Inferior parietal cortex (tissue), 1 donor: ENCODE measurements at regions not wholly inside any gene's neighbourhood (a gene's known extent, or its start where the extent isn't known, plus 50 kb on each side); places are given as distances from the start of the nearest gene placed in this dataset.

ENCODE experiments used
- DNase-seq: peaks from one replicate; pipeline ENCODE4 v3.0.0-alpha.2; 2016; ENCODE audit errors: extremely low spot score

- DNase-seq: no peak
Observed at GRCh38 chr2:144242311-144242710, 277.6 kb downstream of the ZEB2 start.

- no peak for DNase-seq
Observed at GRCh38 chr2:144241801-144242200, 278.1 kb downstream of the ZEB2 start.

DNA sequence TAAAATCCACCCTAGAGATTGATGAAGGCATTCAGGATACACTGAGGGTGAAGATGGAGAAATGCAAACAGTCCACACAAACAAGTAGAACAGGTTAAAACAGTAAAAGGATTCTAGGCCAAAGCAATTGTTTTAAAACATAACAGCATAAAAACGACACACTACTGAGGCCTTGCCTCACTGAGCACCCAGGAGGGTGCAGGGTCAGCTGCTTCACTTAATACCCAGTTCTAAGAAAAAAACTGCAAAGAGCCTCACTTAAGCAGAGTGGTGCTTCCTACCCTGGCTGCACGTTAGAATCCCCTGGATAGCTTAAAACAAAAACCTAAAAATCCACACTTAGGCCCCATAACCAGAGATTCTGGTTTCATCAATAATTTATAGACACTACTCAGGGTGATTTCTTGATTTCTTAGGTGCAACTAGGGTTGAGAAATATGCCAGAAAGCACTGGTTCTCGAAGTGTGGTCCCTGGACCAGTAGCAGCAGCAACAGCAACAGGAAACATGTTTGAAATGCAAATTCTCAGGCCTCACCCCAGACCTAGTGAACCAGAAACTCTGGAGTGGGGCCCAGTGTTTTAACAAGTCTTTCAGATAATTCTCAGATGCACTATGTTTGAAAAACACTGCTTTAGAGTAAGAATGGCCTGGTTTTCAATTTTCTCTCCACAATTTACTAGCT lies 279.1 kb downstream of the ZEB2 start:
- DNase-seq: no peak

GRCh38 chr2:144239726-144240125 lies 280.2 kb downstream of the ZEB2 start:
- no peak for DNase-seq

GRCh38 chr2:144239306-144239705 lies 280.6 kb downstream of the ZEB2 start:
- DNase-seq: no peak

- no peak for DNase-seq
Observed at GRCh38 chr2:144237830-144238627, 281.9 kb downstream of the ZEB2 start.

GRCh38 chr2:144237108-144237507 lies 282.8 kb downstream of the ZEB2 start:
- DNase-seq: no peak

- DNase-seq: no peak
Observed at GRCh38 chr2:144235050-144235449, 284.9 kb downstream of the ZEB2 start.

GRCh38 chr2:144234542-144234871 lies 285.4 kb downstream of the ZEB2 start:
- DNase-seq: no peak

GRCh38 chr2:144233733-144234541 lies 286.0 kb downstream of the ZEB2 start:
- DNase-seq: no peak

GRCh38 chr2:144233317-144233716 lies 286.6 kb downstream of the ZEB2 start:
- peak; percentile 62 for DNase-seq

- no peak for DNase-seq
Observed at GRCh38 chr2:144230448-144231085, 289.4 kb downstream of the ZEB2 start.

GRCh38 chr2:144230033-144230432 lies 289.9 kb downstream of the ZEB2 start:
- no peak for DNase-seq

GRCh38 chr2:144229296-144229695 lies 290.6 kb downstream of the ZEB2 start:
- DNase-seq: no peak

GRCh38 chr2:144227427-144228105 lies 292.4 kb downstream of the ZEB2 start:
- DNase-seq: no peak

- no peak for DNase-seq
Observed at GRCh38 chr2:144225076-144225475, 294.8 kb downstream of the ZEB2 start.

DNA sequence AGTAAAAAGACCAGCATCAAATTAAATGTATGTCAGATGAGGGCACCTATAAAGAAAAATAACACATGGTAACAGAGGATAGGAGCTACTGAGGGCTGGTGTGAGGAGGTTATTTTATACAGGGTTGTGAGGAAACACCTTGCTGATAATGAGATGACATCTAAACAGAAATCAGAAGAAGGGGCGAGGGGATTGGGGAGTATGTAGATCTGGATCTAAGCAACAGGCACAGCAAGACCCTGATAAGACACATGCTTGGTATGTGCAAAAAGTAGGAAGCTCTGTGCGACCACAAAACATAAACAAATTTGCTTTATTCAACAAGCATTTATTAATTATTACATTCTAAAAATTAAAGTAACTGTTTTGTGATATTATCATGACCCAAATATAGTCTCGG lies 295.4 kb downstream of the ZEB2 start:
- no peak for DNase-seq

DNA sequence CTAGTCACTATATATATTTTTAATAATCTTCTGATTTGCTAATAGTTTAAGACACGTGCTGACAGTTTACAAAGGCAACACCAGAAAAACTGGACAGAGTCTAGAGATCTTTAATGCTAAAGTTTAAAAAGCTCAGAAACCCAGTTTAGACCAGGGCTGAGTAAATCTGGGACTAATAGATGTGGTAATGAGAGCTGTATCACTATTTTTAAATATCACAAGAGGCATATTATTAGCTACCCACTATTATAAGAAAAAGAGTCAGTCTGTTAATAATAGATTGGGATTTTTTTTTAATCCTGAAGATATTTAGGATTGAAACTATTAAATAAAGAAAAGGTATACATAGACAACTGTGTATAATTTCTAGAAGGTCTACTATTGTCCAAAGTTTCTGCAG lies 299.9 kb downstream of the ZEB2 start:
- no peak for DNase-seq

GRCh38 chr2:144217853-144218633 lies 301.9 kb downstream of the ZEB2 start:
- DNase-seq: no peak
